ENCODE measurements at regions not wholly inside any gene's neighbourhood (a gene's known extent, or its start where the extent isn't known, plus 50 kb on each side); places are given as distances from the start of the nearest gene placed in this dataset.

- 91% methylated on average over 2 of the region's 2 CpGs for WGBS
Observed at GRCh38 chr13:80649274-80649673, 308.3 kb upstream of the SPRY2 start.

DNA sequence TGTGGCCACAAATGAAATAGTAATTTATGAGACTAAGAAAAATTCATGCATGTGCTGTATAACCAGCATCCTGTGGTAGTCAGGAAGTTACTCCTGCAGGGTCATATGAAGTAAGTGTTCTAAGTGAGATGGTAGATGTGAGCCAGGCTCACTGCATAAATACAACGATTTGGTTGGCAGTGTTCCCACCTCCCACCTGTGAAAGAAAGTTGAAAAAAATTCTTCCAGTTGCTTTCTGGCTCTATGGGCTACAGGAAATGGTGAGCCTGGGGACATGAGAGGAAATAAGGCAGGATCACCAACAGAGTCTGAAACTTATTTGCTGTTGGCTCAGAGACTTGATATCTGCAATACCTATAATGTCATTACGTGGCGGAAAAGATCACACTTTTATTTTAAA is 301.7 kb upstream of the SPRY2 start:
- 58% methylated on average over 3 of the region's 3 CpGs for WGBS
- DNase-seq (ENCODE audit: extremely low spot score): no peak

More at GRCh38 chr13:80649274-80649673, 308.3 kb upstream of the SPRY2 start:
- no peak for DNase-seq (ENCODE audit: extremely low spot score)
- Histone ChIP-seq H3K36me3 (ENCODE audit: insufficient read depth) (no peaks in the 10 kb centered on the region), H3K4me3 (ENCODE audit: low read depth, low read length) (no peak overlapping the region), H3K27ac (ENCODE audit: low read depth) (no peak overlapping the region), H3K4me1 (ENCODE audit: insufficient read depth) (no peaks in the 10 kb centered on the region)

GRCh38 chr13:80633251-80633650 is 292.3 kb upstream of the SPRY2 start:
- WGBS: 45% methylated on average over 1 of the region's 1 CpG
- H3K27ac ChIP-seq (ENCODE audit: low read depth): no peak overlapping the region
- DNase-seq (ENCODE audit: extremely low spot score): no peak
- H3K4me1 ChIP-seq (ENCODE audit: insufficient read depth): no peaks in the 10 kb centered on the region
- H3K4me3 ChIP-seq (ENCODE audit: low read depth, low read length): no peak overlapping the region
- H3K36me3 ChIP-seq (ENCODE audit: insufficient read depth): no peaks in the 10 kb centered on the region

More for the DNA sequence above, 301.7 kb upstream of the SPRY2 start:
- Histone ChIP-seq H3K4me3 (ENCODE audit: low read depth, low read length) (no peak overlapping the region), H3K27ac (ENCODE audit: low read depth) (no peak overlapping the region), H3K4me1 (ENCODE audit: insufficient read depth) (no peaks in the 10 kb centered on the region), H3K36me3 (ENCODE audit: insufficient read depth) (no peaks in the 10 kb centered on the region)

- Histone ChIP-seq H3K36me3 (ENCODE audit: insufficient read depth) (no peaks in the 10 kb centered on the region), H3K27ac (ENCODE audit: low read depth) (no peak overlapping the region), H3K4me1 (ENCODE audit: insufficient read depth) (no peaks in the 10 kb centered on the region), H3K4me3 (ENCODE audit: low read depth, low read length) (no peak overlapping the region)
- WGBS: 75% methylated on average over 3 of the region's 3 CpGs
- no peak for DNase-seq (ENCODE audit: extremely low spot score)
Observed at GRCh38 chr13:80630685-80631121, 289.8 kb upstream of the SPRY2 start.

DNA sequence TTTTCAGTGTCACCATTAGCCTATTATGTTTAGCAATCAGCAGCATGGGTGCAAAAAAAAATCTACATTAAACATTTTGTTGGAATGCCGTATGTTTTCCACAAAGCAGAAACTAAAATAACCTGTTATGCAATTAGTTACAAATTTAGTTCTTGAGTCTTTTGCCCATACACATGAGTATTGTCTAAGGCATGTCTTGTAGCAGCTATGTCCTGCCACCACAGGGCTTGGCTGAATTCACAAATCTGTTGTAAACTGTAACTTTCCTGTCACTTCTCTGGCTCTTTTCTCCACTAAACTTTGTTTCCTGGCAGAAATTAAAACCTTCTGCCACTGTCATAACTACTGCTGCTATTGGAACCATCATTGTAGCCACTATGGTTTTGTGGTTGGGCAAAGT is 277.9 kb upstream of the SPRY2 start:
- Histone ChIP-seq H3K4me3 (ENCODE audit: low read depth, low read length) (no peak overlapping the region), H3K36me3 (ENCODE audit: insufficient read depth) (no peaks in the 10 kb centered on the region), H3K27ac (ENCODE audit: low read depth) (no peak overlapping the region), H3K4me1 (ENCODE audit: insufficient read depth) (no peaks in the 10 kb centered on the region)
- DNase-seq (ENCODE audit: extremely low spot score): no peak
- 3% methylated on average over 1 of the region's 1 CpG for WGBS

DNA sequence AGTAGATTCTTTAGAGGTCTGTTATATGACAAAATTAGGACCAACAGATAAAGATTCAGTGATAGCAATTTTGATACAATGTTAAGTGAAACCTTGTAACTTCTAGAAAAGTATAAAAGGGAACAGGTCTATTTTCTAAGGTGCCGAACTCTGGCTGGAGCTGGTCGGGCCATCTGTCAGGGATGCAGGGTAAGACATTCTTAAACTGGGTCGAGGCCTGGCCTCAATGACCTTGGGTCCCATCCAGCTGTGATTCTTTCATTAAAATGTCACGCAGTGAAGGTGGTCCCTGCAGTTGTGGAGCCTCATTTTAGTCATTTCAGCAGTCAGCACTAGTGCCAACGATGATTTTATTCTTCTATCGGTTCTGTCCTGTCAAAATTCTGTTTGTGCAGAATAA is 271.9 kb upstream of the SPRY2 start:
- Histone ChIP-seq H3K4me1 (ENCODE audit: insufficient read depth) (no peaks in the 10 kb centered on the region), H3K36me3 (ENCODE audit: insufficient read depth) (no peaks in the 10 kb centered on the region), H3K4me3 (ENCODE audit: low read depth, low read length) (no peak overlapping the region), H3K27ac (ENCODE audit: low read depth) (no peak overlapping the region)
- no peak for DNase-seq (ENCODE audit: extremely low spot score)
- 68% methylated on average over 6 of the region's 6 CpGs for WGBS

DNA sequence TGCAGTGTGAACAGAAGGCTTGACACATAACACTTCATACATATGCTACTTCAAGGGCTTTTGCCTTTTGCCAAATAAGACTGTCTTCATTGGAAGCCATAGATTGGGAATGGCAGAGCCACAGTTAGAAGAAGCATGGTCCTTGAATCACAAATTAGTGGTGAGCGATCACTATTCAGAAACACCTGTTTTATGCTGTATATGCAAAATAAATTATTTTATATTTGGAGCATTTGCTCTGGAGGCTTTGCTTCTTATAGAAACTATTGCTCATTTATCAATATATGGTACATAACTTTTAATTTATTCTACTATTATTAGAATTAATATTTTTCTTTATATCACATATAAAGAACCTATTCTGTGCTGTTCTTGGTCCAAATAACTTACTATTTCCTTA is 270.4 kb upstream of the SPRY2 start:
- no peak overlapping the region for H3K27ac ChIP-seq (ENCODE audit: low read depth)
- no peak overlapping the region for H3K4me3 ChIP-seq (ENCODE audit: low read depth, low read length)
- no peak for DNase-seq (ENCODE audit: extremely low spot score)
- WGBS: 99% methylated on average over 1 of the region's 1 CpG
- H3K4me1 ChIP-seq (ENCODE audit: insufficient read depth): no peaks in the 10 kb centered on the region
- no peaks in the 10 kb centered on the region for H3K36me3 ChIP-seq (ENCODE audit: insufficient read depth)

- no peak overlapping the region for H3K4me3 ChIP-seq (ENCODE audit: low read depth, low read length)
- H3K4me1 ChIP-seq (ENCODE audit: insufficient read depth): no peaks in the 10 kb centered on the region
- DNase-seq (ENCODE audit: extremely low spot score): no peak
- H3K36me3 ChIP-seq (ENCODE audit: insufficient read depth): no peaks in the 10 kb centered on the region
- no peak overlapping the region for H3K27ac ChIP-seq (ENCODE audit: low read depth)
Observed at GRCh38 chr13:80605716-80606115, 264.8 kb upstream of the SPRY2 start.

DNA sequence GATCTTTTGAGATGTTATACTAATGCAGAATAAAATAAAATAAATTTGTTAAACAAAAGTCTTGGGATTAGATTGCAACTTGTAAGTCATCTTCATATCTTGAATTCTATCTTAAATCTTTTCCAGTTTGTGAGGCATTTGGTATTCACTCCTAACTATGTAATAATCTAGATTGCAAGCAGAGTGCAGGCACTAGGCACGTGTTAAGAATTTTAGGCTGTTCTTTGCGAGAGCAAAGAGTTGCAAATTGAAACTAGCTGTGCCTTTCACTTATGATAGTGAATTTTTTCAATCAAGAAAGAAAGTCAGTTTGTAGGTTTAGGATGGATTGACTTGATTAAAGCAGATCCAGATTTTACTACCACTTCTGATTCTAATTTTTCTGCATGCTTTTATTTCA is 264.1 kb upstream of the SPRY2 start:
- Histone ChIP-seq H3K36me3 (ENCODE audit: insufficient read depth) (no peaks in the 10 kb centered on the region), H3K4me3 (ENCODE audit: low read depth, low read length) (no peak overlapping the region), H3K4me1 (ENCODE audit: insufficient read depth) (no peaks in the 10 kb centered on the region), H3K27ac (ENCODE audit: low read depth) (no peak overlapping the region)
- DNase-seq (ENCODE audit: extremely low spot score): no peak
- WGBS: 61% methylated on average over 2 of the region's 2 CpGs

GRCh38 chr13:80604098-80604497 is 263.2 kb upstream of the SPRY2 start:
- Histone ChIP-seq H3K4me3 (ENCODE audit: low read depth, low read length) (no peak overlapping the region), H3K4me1 (ENCODE audit: insufficient read depth) (no peaks in the 10 kb centered on the region), H3K27ac (ENCODE audit: low read depth) (no peak overlapping the region), H3K36me3 (ENCODE audit: insufficient read depth) (no peaks in the 10 kb centered on the region)
- no peak for DNase-seq (ENCODE audit: extremely low spot score)
- WGBS: 73% methylated on average over 3 of the region's 3 CpGs

DNA sequence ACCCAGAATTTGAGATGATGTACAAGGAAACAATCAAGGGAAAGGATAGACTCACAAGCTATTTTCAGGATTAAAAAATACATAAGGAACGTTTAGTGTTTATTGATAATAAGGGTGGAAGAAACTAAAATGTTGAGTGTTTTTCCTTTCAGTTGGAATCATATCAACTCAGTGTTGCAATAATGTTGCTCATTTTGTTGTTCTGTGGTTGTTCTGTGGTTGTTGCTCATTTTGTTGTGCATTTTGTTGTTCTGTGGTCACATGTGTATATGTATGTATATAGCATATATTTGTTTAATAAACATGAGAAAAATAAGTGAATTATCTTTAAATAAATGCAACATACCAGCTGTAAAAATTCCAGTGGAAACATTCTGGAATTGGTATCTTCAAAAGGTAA is 262.4 kb upstream of the SPRY2 start:
- Histone ChIP-seq H3K27ac (ENCODE audit: low read depth) (no peak overlapping the region), H3K4me1 (ENCODE audit: insufficient read depth) (no peaks in the 10 kb centered on the region)

DNA sequence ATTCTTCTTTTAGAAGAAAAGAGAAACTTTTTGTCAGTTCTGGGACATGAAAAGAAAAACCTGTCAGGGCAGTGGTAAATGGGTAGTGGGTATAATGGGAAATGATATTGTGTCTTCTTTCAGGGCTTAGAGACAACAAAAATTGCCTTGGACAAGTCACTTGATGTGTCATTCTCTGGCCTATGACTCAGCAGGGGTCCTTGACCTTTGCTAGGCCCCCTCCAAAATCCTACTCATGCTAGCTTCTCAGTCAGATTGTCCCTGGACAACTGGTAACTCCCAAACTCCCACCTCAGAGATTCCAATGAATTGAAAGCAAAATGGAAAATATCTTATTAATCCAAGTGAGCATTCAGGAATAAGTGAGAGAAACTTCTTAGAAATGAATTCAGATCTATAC is 258.8 kb upstream of the SPRY2 start:
- Histone ChIP-seq H3K4me1 (ENCODE audit: insufficient read depth) (no peaks in the 10 kb centered on the region), H3K27ac (ENCODE audit: low read depth) (no peak overlapping the region), H3K4me3 (ENCODE audit: low read depth, low read length) (no peak overlapping the region), H3K36me3 (ENCODE audit: insufficient read depth) (no peaks in the 10 kb centered on the region)
- no peak for DNase-seq (ENCODE audit: extremely low spot score)

More for the DNA sequence above, 262.4 kb upstream of the SPRY2 start:
- 40% methylated on average over 1 of the region's 1 CpG for whole genome bisulfite sequencing
- DNase-seq (ENCODE audit: extremely low spot score): no peak
- Histone ChIP-seq H3K4me3 (ENCODE audit: low read depth, low read length) (no peak overlapping the region), H3K36me3 (ENCODE audit: insufficient read depth) (no peaks in the 10 kb centered on the region)

DNA sequence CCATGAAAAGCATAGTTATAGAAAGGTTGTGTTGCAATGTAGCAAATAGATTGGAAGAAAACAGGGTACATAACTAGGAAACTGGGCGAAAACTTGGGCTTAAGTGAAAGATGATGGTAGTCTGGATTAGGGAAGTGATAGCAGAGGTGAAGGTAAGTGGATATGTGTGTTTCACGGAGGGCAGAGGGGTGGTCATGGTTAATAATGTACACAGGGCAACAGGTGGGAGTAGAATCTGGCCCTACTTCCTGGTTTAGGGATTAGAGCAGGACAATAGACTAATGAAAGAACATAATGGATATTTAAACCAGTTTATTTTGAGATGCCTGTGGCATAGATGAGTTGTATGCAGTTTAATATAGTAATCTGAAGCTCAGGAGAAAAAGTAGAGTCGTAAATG is 257.3 kb upstream of the SPRY2 start:
- Histone ChIP-seq H3K36me3 (ENCODE audit: insufficient read depth) (no peaks in the 10 kb centered on the region), H3K4me1 (ENCODE audit: insufficient read depth) (no peaks in the 10 kb centered on the region), H3K27ac (ENCODE audit: low read depth) (no peak overlapping the region), H3K4me3 (ENCODE audit: low read depth, low read length) (no peak overlapping the region)
- 92% methylated on average over 3 of the region's 3 CpGs for WGBS
- no peak for DNase-seq (ENCODE audit: extremely low spot score)

DNA sequence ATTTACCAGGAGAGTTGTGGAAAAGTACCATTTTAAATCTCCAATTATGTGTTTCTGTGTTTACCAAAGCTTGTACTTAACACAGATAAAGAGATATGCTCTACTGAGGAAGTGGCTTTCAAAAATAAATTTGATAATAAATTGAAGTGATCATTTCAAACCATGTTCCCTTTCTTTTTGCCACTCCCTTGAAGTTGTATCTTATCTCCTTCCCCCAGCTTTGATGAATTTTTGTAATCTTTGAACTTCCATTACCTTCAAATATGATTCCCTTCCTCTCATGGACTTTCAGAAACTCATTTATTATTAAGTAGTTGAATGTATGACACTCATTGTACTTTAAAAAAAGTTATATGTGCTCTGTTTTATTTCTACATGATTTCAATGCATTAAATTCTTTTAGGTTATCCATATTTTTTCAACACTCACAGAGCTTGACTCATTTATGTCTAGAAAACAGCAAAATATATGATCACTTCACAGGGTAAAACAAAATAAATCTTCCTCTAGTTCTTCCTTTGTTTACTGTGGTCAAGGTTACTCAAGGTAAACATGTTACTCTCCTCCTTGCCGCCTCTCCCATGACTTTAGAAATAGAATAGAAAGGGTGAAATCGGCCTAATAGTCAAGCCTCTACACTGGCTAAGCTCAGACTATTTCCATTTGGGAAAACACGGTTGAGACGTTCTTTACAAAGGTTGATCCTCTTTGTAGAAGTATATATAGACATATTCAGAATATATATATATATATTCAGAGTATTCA is 251.2 kb upstream of the SPRY2 start:
- H3K36me3 ChIP-seq (ENCODE audit: insufficient read depth): no peaks in the 10 kb centered on the region
- H3K4me3 ChIP-seq (ENCODE audit: low read depth, low read length): no peak overlapping the region
- no peak overlapping the region for H3K27ac ChIP-seq (ENCODE audit: low read depth)
- WGBS: 82% methylated on average over 4 of the region's 4 CpGs
- H3K4me1 ChIP-seq (ENCODE audit: insufficient read depth): no peaks in the 10 kb centered on the region
- no peak for DNase-seq (ENCODE audit: extremely low spot score)

DNA sequence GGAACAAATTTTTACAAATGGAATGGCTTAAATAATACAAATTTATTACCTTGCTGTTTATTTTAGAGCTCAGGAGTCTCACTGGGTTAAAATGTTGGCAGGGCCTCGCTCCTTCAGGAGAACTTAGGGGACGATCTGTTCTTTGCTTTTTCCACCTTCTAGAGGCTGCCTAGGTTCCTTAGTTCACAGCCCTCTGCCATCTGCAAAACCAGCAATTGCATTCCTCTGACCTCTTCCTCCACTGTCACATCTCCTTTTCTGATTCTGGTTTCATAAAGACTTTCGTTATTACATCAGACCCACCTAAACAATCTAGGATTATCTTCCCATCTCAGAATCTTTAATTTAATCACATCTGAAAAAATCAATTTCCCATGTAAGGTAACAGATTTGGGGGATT is 249.6 kb upstream of the SPRY2 start:
- Histone ChIP-seq H3K36me3 (ENCODE audit: insufficient read depth) (no peaks in the 10 kb centered on the region), H3K4me1 (ENCODE audit: insufficient read depth) (no peaks in the 10 kb centered on the region), H3K4me3 (ENCODE audit: low read depth, low read length) (no peak overlapping the region), H3K27ac (ENCODE audit: low read depth) (no peak overlapping the region)
- DNase-seq (ENCODE audit: extremely low spot score): no peak
- 84% methylated on average over 3 of the region's 3 CpGs for WGBS
